HCEC 1CT (cell line): ENCODE measurements at regions not wholly inside any gene's neighbourhood (a gene's known extent, or its start where the extent isn't known, plus 50 kb on each side); places are given as distances from the start of the nearest gene placed in this dataset.
"Not testable (repeated sequence)": the region's sequence is repeated elsewhere in the genome, so short reads cannot be mapped to it uniquely, and the experiment has no call there.

Experiments used
- DNase-seq: peaks from one replicate; pipeline ENCODE4 v3.0.0-alpha.2; 2017

GRCh38 chr2:183463821-183464220 is 339.6 kb downstream of the NUP35 start:
- no peak for DNase-seq

GRCh38 chr2:183465048-183465447 is 340.8 kb downstream of the NUP35 start:
- DNase-seq, result no peak

- no peak for DNase-seq
Observed at GRCh38 chr2:183474912-183475695, 350.9 kb downstream of the NUP35 start.

DNA sequence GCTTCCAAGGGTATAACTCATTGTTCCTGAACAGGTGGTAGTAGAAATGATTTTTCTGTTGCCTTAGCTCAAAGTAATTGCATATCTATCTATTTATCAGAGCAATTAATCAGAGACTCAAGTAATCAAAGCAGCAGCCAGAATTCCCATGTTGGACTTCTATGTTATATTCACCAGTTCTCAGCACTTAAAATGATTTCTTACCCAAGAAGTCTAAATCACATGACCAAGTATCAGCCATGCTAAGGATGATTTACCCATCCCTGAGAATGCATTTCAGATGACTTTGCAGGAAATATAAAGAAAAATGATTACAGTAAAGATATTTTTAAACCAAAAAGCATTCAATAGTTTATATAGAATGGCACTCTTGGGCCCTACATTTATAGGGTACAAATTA is 352.2 kb downstream of the NUP35 start:
- no peak for DNase-seq

DNA sequence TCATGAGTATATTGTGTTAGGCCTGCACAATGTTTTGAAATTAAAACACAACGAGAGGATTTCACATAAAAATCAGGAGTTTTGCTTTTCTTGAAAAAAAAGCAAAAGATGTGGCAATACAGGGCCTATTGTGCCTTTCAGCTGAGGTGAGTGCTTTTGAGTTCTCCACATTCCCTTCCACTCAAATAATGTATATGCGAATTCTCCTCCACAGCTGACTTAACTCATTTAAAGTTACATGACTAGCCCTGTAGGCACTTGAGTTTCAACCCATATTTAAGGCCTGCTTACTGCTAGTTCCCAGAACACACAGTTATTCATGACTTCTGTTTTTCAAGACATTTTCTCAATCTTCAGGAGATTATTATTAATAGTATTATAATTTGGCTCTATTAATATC is 353.1 kb downstream of the NUP35 start:
- DNase-seq, result no peak

DNA sequence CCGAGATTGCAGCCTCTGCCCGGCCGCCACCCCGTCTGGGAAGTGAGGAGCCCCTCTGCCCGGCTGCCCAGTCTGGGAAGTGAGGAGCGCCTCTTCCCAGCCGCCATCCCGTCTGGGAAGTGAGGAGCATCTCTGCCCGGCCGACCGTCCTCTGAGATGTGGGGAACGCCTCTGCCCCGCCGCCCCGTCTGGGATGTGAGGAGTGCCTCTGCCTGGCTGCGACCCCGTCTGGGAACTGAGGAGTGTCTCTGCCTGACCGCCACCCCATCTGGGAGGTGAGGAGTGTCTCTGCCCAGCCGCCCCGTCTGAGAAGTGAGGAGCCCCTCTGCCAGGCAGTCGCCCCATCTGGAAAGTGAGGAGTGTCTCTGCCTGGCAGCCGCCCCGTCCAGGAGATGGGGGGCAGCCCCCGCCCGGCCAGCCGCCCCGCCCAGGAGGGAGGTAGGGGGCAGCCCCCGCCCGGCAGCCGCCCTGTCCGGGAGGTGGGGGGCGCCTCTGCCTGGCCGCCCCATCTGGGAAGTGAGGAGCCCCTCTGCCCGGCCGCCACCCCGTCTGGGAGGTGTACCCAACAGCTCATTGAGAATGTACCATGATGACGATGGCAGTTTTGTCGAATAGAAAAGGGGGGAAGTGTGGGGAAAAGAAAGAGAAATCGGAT is 354.8 kb downstream of the NUP35 start:
- DNase-seq, result not testable (repeated sequence)

DNA sequence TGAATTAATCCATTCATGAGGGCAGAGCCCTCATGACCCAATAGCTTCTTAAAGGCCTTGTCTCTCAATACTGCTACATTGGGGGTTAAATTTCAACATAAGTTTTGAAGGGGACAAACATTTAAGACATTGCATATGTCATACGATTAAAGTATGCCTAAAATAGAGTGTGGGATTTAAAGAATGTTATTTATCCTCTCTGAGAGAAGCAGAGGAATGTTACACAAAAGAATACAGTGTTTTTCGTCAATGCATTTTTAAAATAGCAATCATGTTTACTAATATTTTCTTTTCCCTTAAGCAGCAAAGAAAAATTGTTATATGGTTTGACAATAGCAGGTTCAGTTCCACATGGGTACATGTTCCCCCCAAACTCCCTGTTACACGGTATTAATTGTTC is 363.1 kb downstream of the NUP35 start:
- DNase-seq, result peak; percentile 30

DNA sequence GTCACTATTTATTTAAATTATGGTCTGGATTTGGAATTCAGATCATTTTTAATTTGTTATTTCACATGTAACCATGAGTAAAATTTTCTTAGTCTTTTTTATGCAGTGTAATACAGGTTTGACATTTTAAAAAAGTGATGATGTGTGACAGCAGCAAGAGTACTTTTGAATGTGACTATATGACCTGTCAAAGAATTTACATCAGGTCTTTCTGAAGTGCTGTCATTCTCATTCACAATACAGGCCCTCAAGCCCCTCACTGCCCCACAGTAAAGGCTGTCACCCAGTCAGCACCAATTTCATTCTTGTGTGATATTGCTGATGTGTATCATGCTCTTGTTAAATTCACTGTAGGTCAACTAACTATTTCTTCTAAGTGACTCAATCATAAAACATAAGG is 364.2 kb downstream of the NUP35 start:
- no peak for DNase-seq

- DNase-seq, result no peak
Observed at GRCh38 chr2:183490489-183490888, 366.2 kb downstream of the NUP35 start.

- peak; percentile 90 for DNase-seq
Observed at GRCh38 chr2:183490914-183491313, 366.7 kb downstream of the NUP35 start.

GRCh38 chr2:183493040-183493439 is 368.8 kb downstream of the NUP35 start:
- DNase-seq, result no peak

GRCh38 chr2:183495079-183495478 is 370.8 kb downstream of the NUP35 start:
- no peak for DNase-seq

DNA sequence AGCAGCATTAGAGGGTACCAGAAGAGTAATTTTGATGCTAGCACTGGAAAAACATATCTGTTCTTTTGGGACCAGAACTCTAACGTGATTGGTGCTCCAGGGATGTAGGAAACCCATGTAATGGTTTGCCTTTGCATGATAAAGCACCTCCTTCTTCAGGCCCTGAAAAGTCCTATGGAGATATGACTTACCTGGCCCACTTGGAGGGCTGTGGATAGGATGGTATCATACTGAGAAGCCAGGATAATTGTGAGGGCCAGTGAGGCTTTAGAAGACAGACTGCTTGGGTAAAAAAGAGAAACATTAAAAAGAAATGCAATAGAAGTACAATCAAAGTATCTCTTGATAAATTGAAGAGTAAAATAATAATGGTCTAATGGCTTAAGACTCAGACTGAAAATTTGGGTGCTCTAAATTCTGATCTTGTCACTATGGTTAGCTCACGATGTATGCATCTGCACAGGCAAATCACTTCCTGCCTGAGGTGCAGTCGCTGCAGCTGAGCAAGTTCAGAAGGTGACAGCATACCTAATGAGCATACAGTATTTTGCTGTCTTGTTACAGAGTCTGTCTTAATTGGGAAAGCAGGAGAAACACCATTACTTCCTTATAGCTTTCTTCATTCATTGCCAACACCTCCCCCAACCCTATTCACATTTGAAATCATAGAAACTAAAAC is 371.5 kb downstream of the NUP35 start:
- no peak for DNase-seq

DNA sequence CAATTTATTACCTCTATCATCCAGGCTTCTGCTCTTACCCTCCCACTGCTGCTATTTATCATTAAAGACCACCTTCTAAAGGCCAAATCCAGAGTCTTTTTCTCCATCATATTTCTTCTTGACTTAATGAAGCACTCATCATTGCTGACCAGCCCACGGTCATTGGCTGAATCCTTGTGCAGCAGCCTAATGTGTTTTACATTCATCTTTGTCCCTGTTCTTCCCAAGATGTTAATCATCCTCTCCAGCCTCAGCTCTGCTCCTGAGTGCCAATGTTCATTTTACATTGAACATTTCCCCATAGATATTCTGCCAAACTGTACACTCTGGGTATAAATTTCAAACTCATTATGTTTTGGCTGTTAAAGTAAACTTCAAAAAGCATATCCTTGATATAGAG is 373.6 kb downstream of the NUP35 start:
- DNase-seq, result no peak

DNA sequence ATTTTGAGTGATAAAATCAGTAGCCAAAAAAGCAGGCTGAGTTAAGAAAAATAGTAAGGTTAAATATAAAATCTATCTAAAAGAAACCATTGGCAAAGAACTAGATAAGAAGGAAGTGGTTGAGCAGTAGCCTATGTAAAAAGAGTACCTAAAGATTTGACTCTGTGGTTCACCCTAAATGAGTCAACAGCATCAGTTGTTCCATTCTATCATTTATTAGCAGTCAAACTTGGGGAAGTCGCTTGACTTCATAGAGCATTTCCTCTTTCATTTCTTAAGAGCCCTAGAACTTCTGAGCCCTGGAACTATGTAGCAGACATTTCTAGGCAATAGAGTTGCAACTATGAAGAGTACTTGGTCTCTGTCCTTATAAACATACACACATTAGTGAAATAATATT is 381.7 kb downstream of the NUP35 start:
- no peak for DNase-seq

GRCh38 chr2:183511154-183511553 is 386.9 kb downstream of the NUP35 start:
- no peak for DNase-seq

- no peak for DNase-seq
Observed at GRCh38 chr2:183519371-183520056, 395.3 kb downstream of the NUP35 start.

DNA sequence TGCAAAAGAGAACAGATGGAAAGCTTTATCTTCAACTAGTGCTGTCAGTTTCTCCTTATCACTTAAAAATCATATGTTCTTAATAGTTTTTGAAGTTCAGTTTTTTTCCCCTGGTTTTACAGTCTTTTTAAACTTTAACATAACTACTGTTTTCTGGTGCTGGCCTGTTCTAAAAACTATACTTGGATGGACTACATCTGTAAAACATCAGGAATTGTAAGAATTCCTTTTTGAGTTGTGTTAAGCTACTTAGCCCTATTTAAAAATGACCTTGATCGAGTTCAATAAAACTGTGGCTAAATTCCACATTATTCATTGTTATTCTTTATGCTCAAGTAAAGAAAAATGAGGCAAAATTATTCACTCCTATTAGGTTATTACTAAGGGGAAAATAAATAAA is 397.7 kb downstream of the NUP35 start:
- DNase-seq, result no peak

DNA sequence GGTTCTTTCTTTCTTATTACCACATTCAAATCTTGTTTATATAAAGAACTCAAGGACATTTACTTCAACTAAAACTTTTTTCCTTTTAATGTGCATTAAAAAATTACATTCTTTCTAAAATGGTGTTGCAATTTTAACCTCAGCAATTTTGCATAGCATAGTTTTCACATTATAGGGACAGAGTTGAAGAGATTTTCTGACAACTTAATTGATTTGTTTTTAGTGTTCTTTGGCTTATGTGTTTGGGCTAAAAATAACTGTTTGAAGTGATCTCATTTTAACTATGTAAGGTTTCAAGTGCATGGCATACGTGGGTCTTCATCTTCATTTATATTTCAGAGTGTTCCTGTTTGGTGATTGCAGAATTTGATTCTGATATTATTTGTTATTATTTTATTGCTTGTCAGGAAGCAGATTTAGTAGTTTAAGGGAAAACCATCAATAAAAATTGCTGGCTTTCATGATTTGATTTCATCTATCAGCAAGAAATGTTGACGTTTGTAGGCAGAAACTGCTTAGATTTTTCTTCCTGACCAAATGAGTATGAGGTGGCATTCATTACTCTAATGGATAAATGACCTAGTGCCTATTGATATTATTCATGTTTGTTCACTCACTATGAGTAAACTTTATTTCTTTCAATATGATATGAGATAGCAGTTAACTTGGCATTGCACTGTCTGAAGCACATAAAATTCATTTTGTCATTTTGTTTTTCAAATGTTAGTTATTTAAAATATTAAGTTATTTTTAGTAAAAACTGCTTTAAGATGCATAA is 398.4 kb downstream of the NUP35 start:
- peak; percentile 51 for DNase-seq

DNA sequence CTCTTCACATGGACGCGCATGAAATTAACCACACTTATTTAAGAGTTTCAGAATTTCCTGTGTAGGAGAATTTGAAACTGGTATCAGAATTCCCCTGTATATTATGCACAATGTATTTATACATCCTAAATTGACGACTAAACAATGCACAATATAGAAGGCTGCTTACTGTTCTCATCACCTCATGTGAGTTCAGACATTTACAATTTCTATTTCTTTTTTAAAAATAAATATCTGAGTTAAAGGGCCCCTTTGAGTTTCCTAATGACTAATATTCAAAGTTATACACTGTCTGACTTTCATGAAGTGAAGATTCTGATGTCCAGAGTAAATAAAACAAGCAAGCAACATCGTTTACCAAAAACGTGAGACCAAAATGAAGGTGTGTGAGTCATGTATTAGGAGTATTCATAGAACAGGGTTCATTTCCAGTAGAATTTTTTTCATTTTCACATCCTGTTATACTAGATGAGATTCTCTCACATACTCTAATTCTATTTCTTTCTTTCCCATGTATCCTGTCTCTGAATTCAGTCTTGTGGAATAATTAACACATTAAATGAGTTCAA is 406.2 kb downstream of the NUP35 start:
- no peak for DNase-seq

DNA sequence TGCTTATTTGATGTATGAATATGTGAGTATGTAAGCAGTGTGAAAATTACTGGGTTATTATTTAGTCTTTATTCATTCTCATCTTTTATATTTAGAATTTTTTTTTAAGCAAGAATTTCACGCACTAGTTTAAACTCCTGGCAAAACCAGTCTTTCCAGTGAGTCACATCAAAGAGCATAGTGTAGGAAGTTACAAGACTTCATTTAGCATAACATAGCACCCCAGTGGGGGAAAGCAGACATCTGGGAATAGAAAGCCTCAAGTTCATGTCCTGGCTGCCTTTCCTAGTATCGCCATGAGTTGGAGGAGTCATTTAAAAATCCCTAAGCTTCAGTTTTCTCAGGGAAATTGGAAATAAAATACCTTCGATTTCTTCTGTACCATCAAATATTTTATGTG is 408.3 kb downstream of the NUP35 start:
- DNase-seq, result peak; percentile 65

- DNase-seq, result no peak
Observed at GRCh38 chr2:183533021-183533420, 408.8 kb downstream of the NUP35 start.
